ENCODE measurements at regions not wholly inside any gene's neighbourhood (a gene's known extent, or its start where the extent isn't known, plus 50 kb on each side); places are given as distances from the start of the nearest gene placed in this dataset.

GRCh38 chr2:2843969-2844548 is 513.0 kb upstream of the MYT1L start:
- no peak for FAIRE-seq

GRCh38 chr2:2842466-2842865 is 511.4 kb upstream of the MYT1L start:
- no peak for FAIRE-seq

GRCh38 chr2:2840681-2841300 is 509.7 kb upstream of the MYT1L start:
- FAIRE-seq: no peak

GRCh38 chr2:2839782-2840531 is 508.9 kb upstream of the MYT1L start:
- no peak for FAIRE-seq

- no peak for FAIRE-seq
Measured at GRCh38 chr2:2839393-2839781, 508.3 kb upstream of the MYT1L start.

GRCh38 chr2:2838548-2838845 is 507.4 kb upstream of the MYT1L start:
- no peak for FAIRE-seq

GRCh38 chr2:2837746-2838547 is 506.9 kb upstream of the MYT1L start:
- no peak for FAIRE-seq

- FAIRE-seq: no peak
Measured at GRCh38 chr2:2836343-2837070, 505.4 kb upstream of the MYT1L start.

GRCh38 chr2:2834516-2835254 is 503.6 kb upstream of the MYT1L start:
- FAIRE-seq: no peak

GRCh38 chr2:2834105-2834504 is 503.0 kb upstream of the MYT1L start:
- FAIRE-seq: no peak

- no peak for FAIRE-seq
Measured at GRCh38 chr2:2832657-2833056, 501.6 kb upstream of the MYT1L start.

- no peak for FAIRE-seq
Measured at GRCh38 chr2:2831633-2832032, 500.6 kb upstream of the MYT1L start.

- FAIRE-seq: no peak
Measured at GRCh38 chr2:2830576-2830975, 499.5 kb upstream of the MYT1L start.

- FAIRE-seq: no peak
Measured at GRCh38 chr2:2828774-2829368, 497.8 kb upstream of the MYT1L start.

- no peak for FAIRE-seq
Measured at GRCh38 chr2:2827761-2828221, 496.7 kb upstream of the MYT1L start.

- FAIRE-seq: no peak
Measured at GRCh38 chr2:2827046-2827636, 496.1 kb upstream of the MYT1L start.

- no peak for FAIRE-seq
Measured at GRCh38 chr2:2826621-2827020, 495.5 kb upstream of the MYT1L start.

- FAIRE-seq: no peak
Measured at GRCh38 chr2:2826209-2826551, 495.1 kb upstream of the MYT1L start.

- no peak for FAIRE-seq
Measured at GRCh38 chr2:2825516-2826208, 494.6 kb upstream of the MYT1L start.

GRCh38 chr2:2825062-2825461 is 494.0 kb upstream of the MYT1L start:
- FAIRE-seq: no peak

- no peak for FAIRE-seq
Measured at GRCh38 chr2:2824588-2824987, 493.5 kb upstream of the MYT1L start.
